ENCODE measurements at regions not wholly inside any gene's neighbourhood (a gene's known extent, or its start where the extent isn't known, plus 50 kb on each side); places are given as distances from the start of the nearest gene placed in this dataset.

- TF ChIP-seq CTCF (IDR thresholded peaks at IDR 0.05; ENCODE audit: low read length) (no peak), EZH2 (IDR thresholded peaks at IDR 0.05; ENCODE audit: borderline replicate concordance, low read length) (no peak)
Measured at GRCh38 chr5:53327811-53328334, 152.6 kb upstream of the FST start.
